PC-9 (cell line): ENCODE measurements at regions not wholly inside any gene's neighbourhood (a gene's known extent, or its start where the extent isn't known, plus 50 kb on each side); places are given as distances from the start of the nearest gene placed in this dataset.

Experiments
- EZH2 ChIP-seq: fragments of 200-600 bp; sonication (generic); IDR thresholded peaks from 2 replicates; pipeline ENCODE4 v1.8.0; 2017; ENCODE audit warnings: antibody characterized with exemption, low read depth
- TF ChIP-seq, protein P1 (sequence below): fragments of 200-600 bp; sonication (generic); conservative IDR thresholded peaks from 2 replicates; pipeline ENCODE4 v1.6.1; 2017; ENCODE audit warnings: mixed run types, antibody characterized with exemption, mild to moderate bottlenecking, moderate library complexity

DNA sequence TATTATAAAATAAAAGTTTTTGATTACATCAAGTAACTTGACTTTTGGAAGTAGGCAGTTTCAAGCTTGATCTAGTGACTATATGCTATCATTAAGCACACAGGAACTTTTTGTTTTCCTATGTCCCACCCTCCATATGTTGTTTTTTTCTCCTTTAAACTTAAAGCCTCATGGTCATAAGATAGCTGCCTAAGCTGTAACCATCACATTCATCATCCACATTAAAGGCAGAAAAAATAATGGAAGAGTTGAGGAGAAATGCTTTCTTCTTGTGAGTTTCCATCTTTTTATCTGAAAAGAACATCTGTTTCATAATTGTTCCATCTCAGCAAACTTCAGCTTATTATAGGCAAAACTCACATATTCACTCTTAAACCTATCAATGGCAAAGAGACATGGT, 630.4 kb downstream of the STK39 start:
- TF ChIP-seq, protein P1, sequence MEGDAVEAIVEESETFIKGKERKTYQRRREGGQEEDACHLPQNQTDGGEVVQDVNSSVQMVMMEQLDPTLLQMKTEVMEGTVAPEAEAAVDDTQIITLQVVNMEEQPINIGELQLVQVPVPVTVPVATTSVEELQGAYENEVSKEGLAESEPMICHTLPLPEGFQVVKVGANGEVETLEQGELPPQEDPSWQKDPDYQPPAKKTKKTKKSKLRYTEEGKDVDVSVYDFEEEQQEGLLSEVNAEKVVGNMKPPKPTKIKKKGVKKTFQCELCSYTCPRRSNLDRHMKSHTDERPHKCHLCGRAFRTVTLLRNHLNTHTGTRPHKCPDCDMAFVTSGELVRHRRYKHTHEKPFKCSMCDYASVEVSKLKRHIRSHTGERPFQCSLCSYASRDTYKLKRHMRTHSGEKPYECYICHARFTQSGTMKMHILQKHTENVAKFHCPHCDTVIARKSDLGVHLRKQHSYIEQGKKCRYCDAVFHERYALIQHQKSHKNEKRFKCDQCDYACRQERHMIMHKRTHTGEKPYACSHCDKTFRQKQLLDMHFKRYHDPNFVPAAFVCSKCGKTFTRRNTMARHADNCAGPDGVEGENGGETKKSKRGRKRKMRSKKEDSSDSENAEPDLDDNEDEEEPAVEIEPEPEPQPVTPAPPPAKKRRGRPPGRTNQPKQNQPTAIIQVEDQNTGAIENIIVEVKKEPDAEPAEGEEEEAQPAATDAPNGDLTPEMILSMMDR: no peak
- TF ChIP-seq EZH2: no peak
